Suprapubic skin (tissue), 3 donors: ENCODE measurements at regions not wholly inside any gene's neighbourhood (a gene's known extent, or its start where the extent isn't known, plus 50 kb on each side); places are given as distances from the start of the nearest gene placed in this dataset.

Source experiments
- CTCF ChIP-seq, 2 donors: fragments of 200-600 bp in 1 of 2; fragments of 450-650 bp in 1 of 2; sonication (generic) in 1 of 2; IDR thresholded peaks; one replicate each; pipeline ENCODE4 v1.5.1; 2016 to 2019; ENCODE audit warnings: antibody characterized with exemption in 2 of 2, mild to moderate bottlenecking in 1 of 2, moderate library complexity in 1 of 2
- POLR2A ChIP-seq, 2 donors: fragments of 450-650 bp; IDR thresholded peaks; one replicate each; pipeline ENCODE4 v1.6.1; 2017; ENCODE audit warnings: antibody characterized with exemption in 2 of 2, mild to moderate bottlenecking in 2 of 2, moderate library complexity in 2 of 2

GRCh38 chr4:103445377-103445776, 247.2 kb upstream of the CENPE start:
- TF ChIP-seq CTCF (IDR thresholded peaks at IDR 0.05) (no peak), POLR2A (IDR thresholded peaks at IDR 0.05) (no peak)
